HCT116 (cell line): ENCODE measurements at regions not wholly inside any gene's neighbourhood (a gene's known extent, or its start where the extent isn't known, plus 50 kb on each side); places are given as distances from the start of the nearest gene placed in this dataset.

Source experiments
- ATAC-seq: fragments of 200-7000 bp; cut with Tn5 transposase; 2 replicates; pipeline ENCODE4 v1.9.1; 2020; ENCODE audit warnings: mild to moderate bottlenecking, moderate library complexity
- BruUV-seq: library from RNA; stranded (reverse); fragments of 400-500 nt; replicated peaks from 2 replicates; lab custom pipeline; 2021; lab: Mats Ljungman, UMichigan
- CTCF ChIA-PET: fragments of 300-600 bp; sonication (Branson Sonifier 250); formaldehyde crosslinking; loops from one replicate; lab custom pipeline; 2021; ENCODE audit warnings: antibody characterized with exemption; lab: Charles Lee
- POLR2A ChIA-PET: fragments of 300-600, 350-600 bp; sonication (Branson Sonifier 250); formaldehyde crosslinking; loops from one replicate; lab custom pipeline; 2021; ENCODE audit warnings: antibody characterized with exemption; lab: Charles Lee
- RAD21 ChIA-PET, 2 experiments: fragments of 300-600 bp; sonication (Branson Sonifier 250); formaldehyde crosslinking; loops; one replicate each; lab custom pipeline; 2023; ENCODE audit warnings: low total read pairs in 2 of 2; ENCODE audit not compliant: uncharacterized antibody in 2 of 2, unreplicated experiment in 2 of 2, low non-redundant PET in 1 of 2; lab: Charles Lee
- DNase-seq: peaks from one replicate; pipeline ENCODE4 v3.0.0-alpha.2; 2010; ENCODE audit warnings: low read depth, low spot score
- H2AFZ ChIP-seq: fragments of 200-600 bp; shearing (Covaris generic), sonication (generic); 2 replicates; pipeline ENCODE4 v1.6.1; 2017; ENCODE audit warnings: low read depth, mixed run types, mixed read lengths, antibody characterized with exemption, low read length; ENCODE audit not compliant: poor library complexity, severe bottlenecking
- H3K27ac ChIP-seq: 2 replicates; pipeline ENCODE4 v1.5.1; 2012; ENCODE audit warnings: low read depth, low read length
- H3K27me3 ChIP-seq: fragments of 200-600 bp; sonication (generic); 2 replicates; pipeline ENCODE4 v1.6.1; 2016; ENCODE audit warnings: mixed run types, low read length, mixed read lengths; ENCODE audit not compliant: insufficient read depth
- H3K36me3 ChIP-seq, 2 experiments: fragments of 200-500 bp in 1 of 2; fragments of 200-600 bp in 1 of 2; sonication (Bioruptor generic) in 1 of 2; sonication (generic) in 1 of 2; 2 replicates each; pipeline versions ENCODE4 v1.5.1 to v1.6.1; 2014 to 2016; ENCODE audit warnings: low read length in 2 of 2, inconsistent platforms in 1 of 2, mixed read lengths in 1 of 2, mixed run types in 1 of 2; ENCODE audit not compliant: insufficient read depth in 2 of 2, control insufficient read depth in 1 of 2
- H3K4me1 ChIP-seq, 2 experiments: fragments of 200-600 bp in 1 of 2; sonication (generic) in 1 of 2; 2 replicates each; pipeline versions ENCODE4 v1.5.1 to v1.6.1; 2012 to 2017; ENCODE audit warnings: low read length in 2 of 2, inconsistent platforms in 1 of 2, mild to moderate bottlenecking in 1 of 2, mixed read lengths in 1 of 2, mixed run types in 1 of 2, moderate library complexity in 1 of 2; ENCODE audit not compliant: insufficient read depth in 2 of 2, control insufficient read depth in 1 of 2
- H3K4me2 ChIP-seq: fragments of 200-600 bp; sonication (generic); 2 replicates; pipeline ENCODE4 v1.6.1; 2017; ENCODE audit warnings: mixed run types, low read length, mixed read lengths
- H3K4me3 ChIP-seq, 2 experiments: fragments of 200-600 bp in 1 of 2; sonication (generic) in 1 of 2; replicated peaks in 1 of 2; 2 replicates each; pipeline ENCODE4 v1.5.1; 2011 to 2016; ENCODE audit warnings: low read length in 2 of 2, control low read depth in 1 of 2, low read depth in 1 of 2, mild to moderate bottlenecking in 1 of 2, mixed read lengths in 1 of 2, mixed run types in 1 of 2
- H3K79me2 ChIP-seq: fragments of 200-600 bp; sonication (generic); 2 replicates; pipeline ENCODE4 v1.6.1; 2017; ENCODE audit warnings: mild to moderate bottlenecking, mixed run types, low read length, moderate library complexity, mixed read lengths; ENCODE audit not compliant: insufficient read depth
- H3K9ac ChIP-seq: fragments of 200-600 bp; sonication (generic); 2 replicates; pipeline ENCODE4 v1.6.1; 2016; ENCODE audit warnings: low read length, mixed read lengths
- H3K9me2 ChIP-seq: fragments of 200-600 bp; sonication (generic), shearing (Covaris generic); 2 replicates; pipeline ENCODE4 v1.6.1; 2017; ENCODE audit warnings: mixed run types, mild to moderate bottlenecking, moderate library complexity; ENCODE audit not compliant: insufficient read depth
- H3K9me3 ChIP-seq, 2 experiments: fragments of 200-500 bp in 1 of 2; fragments of 200-600 bp in 1 of 2; sonication (Bioruptor generic) in 1 of 2; sonication (generic) in 1 of 2; 2 replicates each; pipeline ENCODE4 v1.6.1; 2014 to 2017; ENCODE audit warnings: low read length in 2 of 2, mixed read lengths in 2 of 2, inconsistent platforms in 1 of 2, low read depth in 1 of 2, mild to moderate bottlenecking in 1 of 2, mixed run types in 1 of 2, moderate library complexity in 1 of 2; ENCODE audit not compliant: control insufficient read depth in 1 of 2, insufficient read depth in 1 of 2
- H4K20me1 ChIP-seq: fragments of 200-600 bp; sonication (generic), shearing (Covaris generic); 2 replicates; pipeline ENCODE4 v1.6.1; 2017; ENCODE audit warnings: mixed run types, mild to moderate bottlenecking, moderate library complexity; ENCODE audit not compliant: insufficient read depth
- CEBPB ChIP-seq: IDR thresholded peaks from 2 replicates; pipeline ENCODE4 v1.6.1; 2012; ENCODE audit warnings: low read depth
- EZH2 ChIP-seq: fragments of 200-600 bp; sonication (generic); IDR thresholded peaks from 2 replicates; pipeline ENCODE4 v1.6.1; 2017; ENCODE audit warnings: antibody characterized with exemption, mixed run types
- FOSL1 ChIP-seq: IDR thresholded peaks from 2 replicates; pipeline ENCODE4 v1.6.1; 2012; ENCODE audit warnings: low read depth
- POLR2A ChIP-seq: IDR thresholded peaks from 2 replicates; pipeline ENCODE4 v1.7.0; 2011; ENCODE audit warnings: borderline replicate concordance; ENCODE audit not compliant: insufficient read depth, insufficient read length; ENCODE audit errors: extremely low read depth
- RAD21 ChIP-seq: IDR thresholded peaks from 2 replicates; pipeline ENCODE4 v1.6.1; 2012; ENCODE audit warnings: low read depth, mild to moderate bottlenecking
- SRF ChIP-seq: IDR thresholded peaks from 2 replicates; pipeline ENCODE4 v1.6.1; 2012; ENCODE audit warnings: low read depth
- TCF7L2 ChIP-seq: IDR thresholded peaks from 2 replicates; pipeline ENCODE4 v1.7.0; 2011; ENCODE audit warnings: borderline replicate concordance, inconsistent platforms; ENCODE audit not compliant: insufficient read depth, insufficient read length; ENCODE audit errors: extremely low read depth
- YY1 ChIP-seq: IDR thresholded peaks from 2 replicates; pipeline ENCODE4 v1.6.1; 2011; ENCODE audit warnings: low read length, low read depth, moderate library complexity, mild to moderate bottlenecking; ENCODE audit not compliant: insufficient replicate concordance; ENCODE audit errors: extremely low read depth
- ZNF274 ChIP-seq: fragments of 200-500 bp; sonication (Bioruptor generic); IDR thresholded peaks from 2 replicates; pipeline ENCODE4 v1.6.1; 2014; ENCODE audit warnings: mild to moderate bottlenecking, low read depth, low read length, inconsistent platforms
- intact Hi-C: fragments of 100-400 bp; cut with micrococcal nuclease; formaldehyde crosslinking; loops from 2 replicates; pipeline ENCODE4 v1.10.0; 2022
- TF ChIP-seq, protein P1 (sequence below): IDR thresholded peaks from 2 replicates; pipeline ENCODE4 v1.6.1; 2011; ENCODE audit warnings: mild to moderate bottlenecking, low read length, moderate library complexity; ENCODE audit not compliant: insufficient replicate concordance; ENCODE audit errors: extremely low read depth
- TF ChIP-seq, protein P2 (sequence below): IDR thresholded peaks from 2 replicates; pipeline ENCODE4 v1.6.1; 2012

DNA sequence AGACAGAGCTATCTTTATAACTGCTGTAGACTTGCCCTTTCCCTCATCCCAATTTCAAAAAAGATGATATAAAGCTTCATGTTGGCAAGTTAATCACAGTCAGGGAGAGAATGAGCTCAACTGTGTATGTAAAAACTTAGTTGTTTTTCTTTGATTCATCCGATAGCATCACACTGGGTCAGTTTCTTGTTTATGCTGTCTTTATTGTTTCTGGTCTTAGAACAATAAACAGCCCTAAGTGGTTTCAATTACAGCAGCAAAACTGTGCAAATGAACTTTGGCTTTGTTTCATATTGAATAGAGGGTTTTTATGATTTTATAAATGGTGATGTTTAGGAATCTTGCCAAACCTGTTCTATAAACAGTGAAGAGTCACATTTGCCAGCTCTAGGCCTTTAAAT, 423.8 kb upstream of the CXADR start:
- intact Hi-C loops: no loop called here
- CTCF ChIA-PET: no interaction called here
- no peak overlapping the region for H2AFZ ChIP-seq
- no peak overlapping the region for H3K27ac ChIP-seq
- no TSS peak for BruUV-seq
- POLR2A ChIA-PET: no interaction called here
- ATAC-seq: no peak
- no peak for TF ChIP-seq ZNF274
- TF ChIP-seq RAD21: no peak
- TF ChIP-seq FOSL1: no peak
- no peak for TF ChIP-seq YY1
- TF ChIP-seq, protein P1, sequence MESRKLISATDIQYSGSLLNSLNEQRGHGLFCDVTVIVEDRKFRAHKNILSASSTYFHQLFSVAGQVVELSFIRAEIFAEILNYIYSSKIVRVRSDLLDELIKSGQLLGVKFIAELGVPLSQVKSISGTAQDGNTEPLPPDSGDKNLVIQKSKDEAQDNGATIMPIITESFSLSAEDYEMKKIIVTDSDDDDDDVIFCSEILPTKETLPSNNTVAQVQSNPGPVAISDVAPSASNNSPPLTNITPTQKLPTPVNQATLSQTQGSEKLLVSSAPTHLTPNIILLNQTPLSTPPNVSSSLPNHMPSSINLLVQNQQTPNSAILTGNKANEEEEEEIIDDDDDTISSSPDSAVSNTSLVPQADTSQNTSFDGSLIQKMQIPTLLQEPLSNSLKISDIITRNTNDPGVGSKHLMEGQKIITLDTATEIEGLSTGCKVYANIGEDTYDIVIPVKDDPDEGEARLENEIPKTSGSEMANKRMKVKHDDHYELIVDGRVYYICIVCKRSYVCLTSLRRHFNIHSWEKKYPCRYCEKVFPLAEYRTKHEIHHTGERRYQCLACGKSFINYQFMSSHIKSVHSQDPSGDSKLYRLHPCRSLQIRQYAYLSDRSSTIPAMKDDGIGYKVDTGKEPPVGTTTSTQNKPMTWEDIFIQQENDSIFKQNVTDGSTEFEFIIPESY: no peak
- no peak for TF ChIP-seq EZH2
- TF ChIP-seq CEBPB: no peak
- TF ChIP-seq POLR2A: no peak
- TF ChIP-seq SRF: no peak
- TF ChIP-seq, protein P2, sequence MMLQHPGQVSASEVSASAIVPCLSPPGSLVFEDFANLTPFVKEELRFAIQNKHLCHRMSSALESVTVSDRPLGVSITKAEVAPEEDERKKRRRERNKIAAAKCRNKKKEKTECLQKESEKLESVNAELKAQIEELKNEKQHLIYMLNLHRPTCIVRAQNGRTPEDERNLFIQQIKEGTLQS: no peak
- TF ChIP-seq TCF7L2: no peak
- no peaks in the 10 kb centered on the region for H3K27me3 ChIP-seq
- H3K9me2 ChIP-seq: no peaks in the 10 kb centered on the region
- no peak overlapping the region for H3K4me2 ChIP-seq
- no peak overlapping the region for H3K9ac ChIP-seq
- H3K36me3 ChIP-seq: no peaks in the 10 kb centered on the region
- no peaks in the 10 kb centered on the region for H4K20me1 ChIP-seq
- RAD21 ChIA-PET: no interaction called here
- no peak overlapping the region for H3K4me3 ChIP-seq
- no peaks in the 10 kb centered on the region for H3K79me2 ChIP-seq
- H3K9me3 ChIP-seq: peaks cover 5 to 28% of the 10 kb centered on the region in 2 experiments; a peak in 2 of 4 replicates
- no peak for DNase-seq
- no peaks in the 10 kb centered on the region for H3K4me1 ChIP-seq
